B cell (primary cell): ENCODE measurements at regions not wholly inside any gene's neighbourhood (a gene's known extent, or its start where the extent isn't known, plus 50 kb on each side); places are given as distances from the start of the nearest gene placed in this dataset.

ENCODE experiments used
- CTCF ChIP-seq: fragments of 200-600 bp; IDR thresholded peaks from one replicate; pipeline ENCODE4 v1.8.0; 2022; ENCODE audit warnings: antibody characterized with exemption, mild to moderate bottlenecking
- EZH2 ChIP-seq: IDR thresholded peaks from 2 replicates; pipeline ENCODE4 v1.6.1; 2012; ENCODE audit warnings: borderline replicate concordance, low read depth, mild to moderate bottlenecking, moderate library complexity, low read length; ENCODE audit not compliant: insufficient read depth, poor library complexity, severe bottlenecking

GRCh38 chr18:78582898-78583738 lies 396.5 kb upstream of the SALL3 start:
- TF ChIP-seq CTCF (no peak), EZH2 (no peak)
